GM23338 (cell line): ENCODE measurements at regions not wholly inside any gene's neighbourhood (a gene's known extent, or its start where the extent isn't known, plus 50 kb on each side); places are given as distances from the start of the nearest gene placed in this dataset.

Source experiments
- EZH2 ChIP-seq: fragments of 200-600 bp; sonication (generic); IDR thresholded peaks from one replicate; pipeline ENCODE4 v1.8.0; 2017; ENCODE audit warnings: antibody characterized with exemption, mild to moderate bottlenecking, low read depth; ENCODE audit not compliant: unreplicated experiment
- EZH2phosphoT487 ChIP-seq: fragments of 200-600 bp; sonication (generic); IDR thresholded peaks from one replicate; pipeline ENCODE4 v1.8.1; 2018; ENCODE audit warnings: antibody characterized with exemption; ENCODE audit not compliant: unreplicated experiment
- POLR2AphosphoS5 ChIP-seq: IDR thresholded peaks from 2 replicates; pipeline ENCODE4 v1.6.1; 2016; ENCODE audit warnings: antibody characterized with exemption, low read depth
- TF ChIP-seq, protein P1 (sequence below), 2 experiments: fragments of 200-600 bp in 1 of 2; sonication (generic) in 1 of 2; conservative IDR thresholded peaks; 2 replicates each; pipeline versions ENCODE4 v1.5.1 to v1.6.1; 2016 to 2017; ENCODE audit warnings: antibody characterized with exemption in 2 of 2, low read depth in 2 of 2, mild to moderate bottlenecking in 2 of 2, moderate library complexity in 1 of 2
- TF ChIP-seq, protein P2 (sequence below): IDR thresholded peaks from one replicate; pipeline ENCODE4 v1.6.1; 2018; ENCODE audit warnings: antibody characterized with exemption; ENCODE audit not compliant: unreplicated experiment

DNA sequence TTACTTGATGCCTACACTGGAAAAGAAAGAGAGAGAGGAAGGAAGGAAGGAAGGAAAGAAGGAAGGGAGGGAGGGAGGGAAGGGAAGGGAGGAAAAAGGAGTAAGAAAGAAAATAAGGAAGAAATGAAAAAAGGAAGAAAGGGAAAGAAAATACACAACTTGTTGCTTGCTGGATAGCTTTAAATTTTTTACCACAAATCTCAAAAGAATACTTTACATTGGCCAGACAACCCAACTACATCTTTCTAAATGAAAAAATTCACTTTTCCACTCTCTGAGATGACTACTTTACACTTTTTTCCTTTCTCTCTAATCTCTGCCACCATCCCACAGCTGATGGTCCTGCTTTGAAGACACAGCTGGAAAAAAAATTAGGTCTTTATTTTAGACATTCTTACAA is 228.9 kb upstream of the FAM78B start:
- TF ChIP-seq, protein P1, sequence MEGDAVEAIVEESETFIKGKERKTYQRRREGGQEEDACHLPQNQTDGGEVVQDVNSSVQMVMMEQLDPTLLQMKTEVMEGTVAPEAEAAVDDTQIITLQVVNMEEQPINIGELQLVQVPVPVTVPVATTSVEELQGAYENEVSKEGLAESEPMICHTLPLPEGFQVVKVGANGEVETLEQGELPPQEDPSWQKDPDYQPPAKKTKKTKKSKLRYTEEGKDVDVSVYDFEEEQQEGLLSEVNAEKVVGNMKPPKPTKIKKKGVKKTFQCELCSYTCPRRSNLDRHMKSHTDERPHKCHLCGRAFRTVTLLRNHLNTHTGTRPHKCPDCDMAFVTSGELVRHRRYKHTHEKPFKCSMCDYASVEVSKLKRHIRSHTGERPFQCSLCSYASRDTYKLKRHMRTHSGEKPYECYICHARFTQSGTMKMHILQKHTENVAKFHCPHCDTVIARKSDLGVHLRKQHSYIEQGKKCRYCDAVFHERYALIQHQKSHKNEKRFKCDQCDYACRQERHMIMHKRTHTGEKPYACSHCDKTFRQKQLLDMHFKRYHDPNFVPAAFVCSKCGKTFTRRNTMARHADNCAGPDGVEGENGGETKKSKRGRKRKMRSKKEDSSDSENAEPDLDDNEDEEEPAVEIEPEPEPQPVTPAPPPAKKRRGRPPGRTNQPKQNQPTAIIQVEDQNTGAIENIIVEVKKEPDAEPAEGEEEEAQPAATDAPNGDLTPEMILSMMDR (conservative IDR thresholded peaks at IDR 0.05; ENCODE audit: low read depth in 2 of 2): no peak
- no peak for TF ChIP-seq EZH2
- no peak for TF ChIP-seq EZH2phosphoT487
- TF ChIP-seq, protein P2, sequence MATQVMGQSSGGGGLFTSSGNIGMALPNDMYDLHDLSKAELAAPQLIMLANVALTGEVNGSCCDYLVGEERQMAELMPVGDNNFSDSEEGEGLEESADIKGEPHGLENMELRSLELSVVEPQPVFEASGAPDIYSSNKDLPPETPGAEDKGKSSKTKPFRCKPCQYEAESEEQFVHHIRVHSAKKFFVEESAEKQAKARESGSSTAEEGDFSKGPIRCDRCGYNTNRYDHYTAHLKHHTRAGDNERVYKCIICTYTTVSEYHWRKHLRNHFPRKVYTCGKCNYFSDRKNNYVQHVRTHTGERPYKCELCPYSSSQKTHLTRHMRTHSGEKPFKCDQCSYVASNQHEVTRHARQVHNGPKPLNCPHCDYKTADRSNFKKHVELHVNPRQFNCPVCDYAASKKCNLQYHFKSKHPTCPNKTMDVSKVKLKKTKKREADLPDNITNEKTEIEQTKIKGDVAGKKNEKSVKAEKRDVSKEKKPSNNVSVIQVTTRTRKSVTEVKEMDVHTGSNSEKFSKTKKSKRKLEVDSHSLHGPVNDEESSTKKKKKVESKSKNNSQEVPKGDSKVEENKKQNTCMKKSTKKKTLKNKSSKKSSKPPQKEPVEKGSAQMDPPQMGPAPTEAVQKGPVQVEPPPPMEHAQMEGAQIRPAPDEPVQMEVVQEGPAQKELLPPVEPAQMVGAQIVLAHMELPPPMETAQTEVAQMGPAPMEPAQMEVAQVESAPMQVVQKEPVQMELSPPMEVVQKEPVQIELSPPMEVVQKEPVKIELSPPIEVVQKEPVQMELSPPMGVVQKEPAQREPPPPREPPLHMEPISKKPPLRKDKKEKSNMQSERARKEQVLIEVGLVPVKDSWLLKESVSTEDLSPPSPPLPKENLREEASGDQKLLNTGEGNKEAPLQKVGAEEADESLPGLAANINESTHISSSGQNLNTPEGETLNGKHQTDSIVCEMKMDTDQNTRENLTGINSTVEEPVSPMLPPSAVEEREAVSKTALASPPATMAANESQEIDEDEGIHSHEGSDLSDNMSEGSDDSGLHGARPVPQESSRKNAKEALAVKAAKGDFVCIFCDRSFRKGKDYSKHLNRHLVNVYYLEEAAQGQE: no peak
- TF ChIP-seq POLR2AphosphoS5: no peak
